GF-D8 (cell line): ENCODE measurements at regions not wholly inside any gene's neighbourhood (a gene's known extent, or its start where the extent isn't known, plus 50 kb on each side); places are given as distances from the start of the nearest gene placed in this dataset.

ENCODE experiments used
- DNase-seq: peaks from one replicate; lab custom pipeline; 2025; lab: John Stamatoyannopoulos, UW

- no peak for DNase-seq
Measured at GRCh38 chr6:170177772-170178560, 112.9 kb downstream of the DLL1 start.

GRCh38 chr6:170176898-170177771 is 113.7 kb downstream of the DLL1 start:
- no peak for DNase-seq

GRCh38 chr6:170176136-170176897 is 114.6 kb downstream of the DLL1 start:
- no peak for DNase-seq

GRCh38 chr6:170175644-170176135 is 115.2 kb downstream of the DLL1 start:
- DNase-seq: no peak

GRCh38 chr6:170174771-170175643 is 115.9 kb downstream of the DLL1 start:
- DNase-seq: no peak

GRCh38 chr6:170174124-170174770 is 116.6 kb downstream of the DLL1 start:
- no peak for DNase-seq

- no peak for DNase-seq
Measured at GRCh38 chr6:170173335-170173881, 117.5 kb downstream of the DLL1 start.

GRCh38 chr6:170172825-170173256 is 118.0 kb downstream of the DLL1 start:
- no peak for DNase-seq

GRCh38 chr6:170172392-170172791 is 118.5 kb downstream of the DLL1 start:
- DNase-seq: no peak

GRCh38 chr6:170167657-170168159 is 123.2 kb downstream of the DLL1 start:
- DNase-seq: no peak

GRCh38 chr6:170166511-170167122 is 124.3 kb downstream of the DLL1 start:
- DNase-seq: no peak

- DNase-seq: no peak
Measured at GRCh38 chr6:170165471-170166117, 125.3 kb downstream of the DLL1 start.

- no peak for DNase-seq
Measured at GRCh38 chr6:170165085-170165470, 125.8 kb downstream of the DLL1 start.

- no peak for DNase-seq
Measured at GRCh38 chr6:170164271-170164900, 126.5 kb downstream of the DLL1 start.

GRCh38 chr6:170163405-170164170 is 127.3 kb downstream of the DLL1 start:
- DNase-seq: no peak

- DNase-seq: no peak
Measured at GRCh38 chr6:170162775-170163404, 128.0 kb downstream of the DLL1 start.

GRCh38 chr6:170162011-170162774 is 128.7 kb downstream of the DLL1 start:
- DNase-seq: no peak
